Calu3 (cell line): ENCODE measurements at regions not wholly inside any gene's neighbourhood (a gene's known extent, or its start where the extent isn't known, plus 50 kb on each side); places are given as distances from the start of the nearest gene placed in this dataset.

Experiments
- BruUV-seq: library from RNA; stranded (reverse); fragments of 400-500 nt; replicated peaks from 2 replicates; lab custom pipeline; 2021; lab: Mats Ljungman, UMichigan
- CTCF ChIA-PET: fragments of 300-600 bp; sonication (Branson Sonifier 250); formaldehyde crosslinking; loops from one replicate; lab custom pipeline; 2022; ENCODE audit warnings: antibody characterized with exemption; lab: Charles Lee
- DNase-seq: peaks from one replicate; pipeline ENCODE4 v3.0.0; 2022
- H3K27ac Mint-ChIP-seq: one replicate; pipeline ENCODE4 v1.8.0; 2022; ENCODE audit warnings: mixed read lengths; ENCODE audit not compliant: unreplicated experiment
- H3K27me3 Mint-ChIP-seq: one replicate; pipeline ENCODE4 v1.8.0; 2022; ENCODE audit warnings: mixed read lengths; ENCODE audit not compliant: unreplicated experiment
- H3K36me3 Mint-ChIP-seq: one replicate; pipeline ENCODE4 v1.8.0; 2022; ENCODE audit warnings: mild to moderate bottlenecking, moderate library complexity, mixed read lengths; ENCODE audit not compliant: insufficient read depth, unreplicated experiment
- H3K4me1 Mint-ChIP-seq: one replicate; pipeline ENCODE4 v1.8.0; 2022; ENCODE audit warnings: mild to moderate bottlenecking, low read depth, mixed read lengths; ENCODE audit not compliant: unreplicated experiment
- H3K4me3 Mint-ChIP-seq: one replicate; pipeline ENCODE4 v1.8.0; 2022; ENCODE audit warnings: mild to moderate bottlenecking, low read depth, moderate library complexity, mixed read lengths; ENCODE audit not compliant: unreplicated experiment
- H3K9me3 Mint-ChIP-seq: one replicate; pipeline ENCODE4 v1.8.0; 2022; ENCODE audit warnings: low read depth, mixed read lengths; ENCODE audit not compliant: unreplicated experiment
- intact Hi-C: fragments of 100-400 bp; cut with micrococcal nuclease; formaldehyde crosslinking; loops from one replicate; pipeline ENCODE4 v1.10.0; 2022; ENCODE audit not compliant: unreplicated experiment
- TF ChIP-seq, protein P1 (sequence below): fragments of 200-600 bp; IDR thresholded peaks from one replicate; pipeline ENCODE4 v1.8.0; 2022; ENCODE audit warnings: antibody characterized with exemption; ENCODE audit not compliant: unreplicated experiment

DNA sequence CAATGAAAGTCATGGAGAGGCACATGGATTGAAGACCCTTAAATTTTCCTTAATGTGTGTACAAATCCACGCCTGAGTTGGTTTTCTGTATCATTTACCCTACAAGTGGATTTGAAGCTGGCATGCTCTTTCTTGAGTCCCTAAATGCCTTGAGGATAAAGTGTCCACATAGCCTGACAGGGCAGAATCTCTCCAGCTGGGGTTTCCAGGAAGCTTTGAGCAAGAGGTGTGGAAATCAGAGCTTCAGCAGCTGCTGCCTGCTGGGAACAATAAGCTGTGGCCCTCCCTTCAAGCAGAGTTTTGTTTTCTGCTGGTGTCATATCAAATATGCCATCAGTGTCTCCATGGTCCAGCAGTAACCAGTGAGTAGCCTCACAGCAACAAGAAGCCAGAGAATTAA lies 120.3 kb upstream of the SERTM1 start:
- TF ChIP-seq, protein P1, sequence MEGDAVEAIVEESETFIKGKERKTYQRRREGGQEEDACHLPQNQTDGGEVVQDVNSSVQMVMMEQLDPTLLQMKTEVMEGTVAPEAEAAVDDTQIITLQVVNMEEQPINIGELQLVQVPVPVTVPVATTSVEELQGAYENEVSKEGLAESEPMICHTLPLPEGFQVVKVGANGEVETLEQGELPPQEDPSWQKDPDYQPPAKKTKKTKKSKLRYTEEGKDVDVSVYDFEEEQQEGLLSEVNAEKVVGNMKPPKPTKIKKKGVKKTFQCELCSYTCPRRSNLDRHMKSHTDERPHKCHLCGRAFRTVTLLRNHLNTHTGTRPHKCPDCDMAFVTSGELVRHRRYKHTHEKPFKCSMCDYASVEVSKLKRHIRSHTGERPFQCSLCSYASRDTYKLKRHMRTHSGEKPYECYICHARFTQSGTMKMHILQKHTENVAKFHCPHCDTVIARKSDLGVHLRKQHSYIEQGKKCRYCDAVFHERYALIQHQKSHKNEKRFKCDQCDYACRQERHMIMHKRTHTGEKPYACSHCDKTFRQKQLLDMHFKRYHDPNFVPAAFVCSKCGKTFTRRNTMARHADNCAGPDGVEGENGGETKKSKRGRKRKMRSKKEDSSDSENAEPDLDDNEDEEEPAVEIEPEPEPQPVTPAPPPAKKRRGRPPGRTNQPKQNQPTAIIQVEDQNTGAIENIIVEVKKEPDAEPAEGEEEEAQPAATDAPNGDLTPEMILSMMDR: no peak
- intact Hi-C loops: no loop called here
- CTCF ChIA-PET: no interaction called here
- Mint-ChIP-seq H3K27me3 (peaks cover 48% of the 10 kb centered on the region), H3K9me3 (no peaks in the 10 kb centered on the region), H3K27ac (no peak overlapping the region), H3K4me3 (no peak overlapping the region), H3K36me3 (no peaks in the 10 kb centered on the region), H3K4me1 (no peaks in the 10 kb centered on the region)
- no peak for DNase-seq
- BruUV-seq: no TSS peak

DNA sequence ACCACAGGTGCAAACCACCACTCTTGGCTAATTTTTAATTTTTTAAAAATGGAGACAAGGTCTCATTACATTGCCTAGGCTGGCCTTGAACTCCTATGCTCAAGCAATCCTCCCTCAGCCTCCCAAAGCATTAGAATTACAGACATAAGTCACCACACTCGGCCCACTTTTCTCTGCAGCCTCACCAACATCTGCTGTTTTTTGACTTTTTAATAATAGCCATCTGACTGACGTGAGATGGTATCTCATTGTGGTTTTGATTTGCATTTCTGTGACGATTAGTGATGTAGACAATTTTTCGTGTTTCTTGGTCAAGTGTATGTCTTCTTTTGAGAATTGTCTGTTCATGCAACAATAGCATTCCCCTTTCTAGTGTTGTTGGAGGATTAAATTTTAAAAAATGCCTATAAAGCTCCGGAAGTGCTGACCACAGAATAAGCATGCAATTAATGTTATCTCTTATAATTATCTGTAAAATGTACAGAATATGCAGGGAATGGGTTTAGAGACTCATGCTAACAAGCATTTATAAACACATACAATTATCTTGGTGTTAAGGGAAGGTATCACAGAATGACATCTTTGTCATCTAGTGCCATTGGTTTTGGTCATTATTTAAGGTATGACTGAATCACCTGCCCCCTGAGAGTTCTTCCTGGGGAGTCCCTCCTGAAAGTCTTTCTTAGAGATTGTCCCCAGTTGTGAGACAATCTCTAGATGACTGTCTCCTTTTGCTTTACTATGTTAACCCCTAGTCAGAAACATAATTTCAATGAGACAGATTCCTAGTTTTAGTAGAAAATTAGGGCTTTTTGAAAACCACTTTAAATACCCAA lies 118.5 kb upstream of the SERTM1 start:
- CTCF ChIA-PET: interaction anchor here (0.5 to 0.6 kb wide), 2 partner anchors 88 to 125 kb away, joined by 3 read pairs; no protein-coding TSS in a partner anchor
- TF ChIP-seq, protein P1: no peak
- intact Hi-C loops: no loop called here
- no peak for DNase-seq
- BruUV-seq: no TSS peak
- Mint-ChIP-seq H3K9me3 (no peaks in the 10 kb centered on the region), H3K36me3 (no peaks in the 10 kb centered on the region), H3K27ac (no peak overlapping the region), H3K27me3 (peaks cover 29% of the 10 kb centered on the region), H3K4me1 (no peaks in the 10 kb centered on the region), H3K4me3 (no peak overlapping the region)

DNA sequence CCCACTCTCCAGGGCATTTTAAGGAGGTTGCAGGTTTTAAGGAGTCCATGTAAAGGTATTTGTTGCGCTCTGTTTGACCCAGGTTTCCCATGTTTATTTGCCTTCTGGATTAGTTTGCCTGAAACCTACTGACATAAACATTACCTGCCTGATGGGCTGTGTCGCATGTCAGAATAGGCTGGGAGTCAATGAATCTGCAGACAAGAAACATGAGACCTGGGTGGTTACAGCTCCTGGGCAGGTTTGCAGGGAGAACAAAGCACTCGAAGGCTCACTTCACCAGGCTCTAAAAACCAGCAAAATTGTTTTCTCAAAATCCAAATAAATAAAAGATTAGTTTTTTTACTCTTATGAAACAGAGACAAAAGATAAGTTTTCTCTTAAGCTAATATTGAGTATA lies 114.4 kb upstream of the SERTM1 start:
- TF ChIP-seq, protein P1: no peak
- no peak overlapping the region for H3K27ac Mint-ChIP-seq
- BruUV-seq: no TSS peak

DNA sequence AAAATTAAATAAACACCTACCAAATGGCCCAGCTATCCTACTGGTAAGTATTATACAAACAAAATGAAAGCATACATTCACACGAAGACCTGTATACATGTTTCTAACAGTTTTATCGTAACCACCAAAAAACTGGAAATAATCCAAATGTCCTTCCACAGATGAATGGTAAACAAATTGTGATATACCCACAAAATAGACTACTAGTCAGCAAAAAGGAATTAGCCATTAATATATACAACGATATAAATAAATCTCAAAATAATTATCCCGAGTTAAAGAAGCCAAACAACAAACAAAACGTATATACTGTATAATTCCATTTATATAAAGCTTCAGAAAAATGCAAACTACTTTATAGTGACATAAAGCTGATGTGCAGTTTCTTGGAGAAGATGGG lies 106.3 kb upstream of the SERTM1 start:
- Mint-ChIP-seq H3K27me3 (no peaks in the 10 kb centered on the region), H3K4me1 (peaks cover 8% of the 10 kb centered on the region), H3K4me3 (no peak overlapping the region), H3K27ac (no peak overlapping the region), H3K9me3 (no peaks in the 10 kb centered on the region), H3K36me3 (no peaks in the 10 kb centered on the region)
- no peak for DNase-seq
- TF ChIP-seq, protein P1: no peak
- CTCF ChIA-PET: no interaction called here
- BruUV-seq: no TSS peak
- intact Hi-C loops: loop anchor here (10.0 kb wide), 1 partner anchor 277 kb away; no protein-coding TSS in a partner anchor

More for the DNA sequence above, 114.4 kb upstream of the SERTM1 start:
- DNase-seq: no peak
- H3K36me3 Mint-ChIP-seq: no peaks in the 10 kb centered on the region
- H3K27me3 Mint-ChIP-seq: no peaks in the 10 kb centered on the region
- intact Hi-C loops: no loop called here
- no peak overlapping the region for H3K4me3 Mint-ChIP-seq
- no peaks in the 10 kb centered on the region for H3K4me1 Mint-ChIP-seq
- no peaks in the 10 kb centered on the region for H3K9me3 Mint-ChIP-seq
- CTCF ChIA-PET: no interaction called here
